A673 (cell line): ENCODE measurements at regions not wholly inside any gene's neighbourhood (a gene's known extent, or its start where the extent isn't known, plus 50 kb on each side); places are given as distances from the start of the nearest gene placed in this dataset.

Experiments used
- BruUV-seq: library from RNA; stranded (reverse); fragments of 400-500 nt; replicated peaks from 2 replicates; lab custom pipeline; 2021; lab: Mats Ljungman, UMichigan
- CTCF ChIA-PET: fragments of 300-600 bp; sonication (Branson Sonifier 250); formaldehyde crosslinking; loops from one replicate; lab custom pipeline; 2022; ENCODE audit warnings: antibody characterized with exemption; lab: Charles Lee
- POLR2A ChIA-PET: fragments of 300-600 bp; sonication (Branson Sonifier 250); formaldehyde crosslinking; loops from one replicate; lab custom pipeline; 2022; ENCODE audit warnings: antibody characterized with exemption; ENCODE audit not compliant: low non-redundant PET; lab: Charles Lee
- DNase-seq: peaks from one replicate; pipeline ENCODE4 v3.0.0-alpha.2; 2015; ENCODE audit warnings: low spot score
- H3K27ac ChIP-seq: fragments of 200-600 bp; sonication (generic); 2 replicates; pipeline ENCODE4 v1.5.1; 2016; ENCODE audit warnings: mixed run types, low read depth, mild to moderate bottlenecking, mixed read lengths, antibody characterized with exemption, low read length; ENCODE audit not compliant: poor library complexity, severe bottlenecking
- H3K27me3 ChIP-seq: fragments of 200-600 bp; sonication (generic); replicated peaks from 2 replicates; pipeline ENCODE4 v1.6.1; 2017; ENCODE audit warnings: mixed run types, low read depth, mild to moderate bottlenecking, mixed read lengths, antibody characterized with exemption, low read length; ENCODE audit not compliant: insufficient read depth, poor library complexity
- H3K36me3 ChIP-seq: fragments of 200-600 bp; sonication (generic); 2 replicates; pipeline ENCODE4 v1.6.1; 2016; ENCODE audit warnings: mixed run types, mild to moderate bottlenecking, mixed read lengths, antibody characterized with exemption, low read length; ENCODE audit not compliant: insufficient read depth, poor library complexity, severe bottlenecking
- H3K4me1 ChIP-seq: fragments of 200-600 bp; sonication (generic); 2 replicates; pipeline ENCODE4 v1.6.1; 2017; ENCODE audit warnings: mixed run types, mild to moderate bottlenecking, mixed read lengths, antibody characterized with exemption, low read length; ENCODE audit not compliant: insufficient read depth, poor library complexity, severe bottlenecking
- H3K4me3 ChIP-seq: fragments of 200-600 bp; sonication (generic); 2 replicates; pipeline ENCODE4 v1.5.1; 2016; ENCODE audit warnings: low read depth, mixed run types, mild to moderate bottlenecking, mixed read lengths, low read length; ENCODE audit not compliant: poor library complexity, severe bottlenecking
- H3K9me3 ChIP-seq: fragments of 200-600 bp; sonication (generic); 2 replicates; pipeline ENCODE4 v1.6.1; 2016; ENCODE audit warnings: mixed run types, low read depth, mild to moderate bottlenecking, mixed read lengths, antibody characterized with exemption, low read length; ENCODE audit not compliant: poor library complexity, severe bottlenecking
- CTCF ChIP-seq: fragments of 300-800, 200-600 bp; sonication (generic); conservative IDR thresholded peaks from 2 replicates; pipeline ENCODE4 v1.5.1; 2017; ENCODE audit warnings: low read depth, mild to moderate bottlenecking, antibody characterized with exemption, low read length, moderate library complexity, mixed read lengths
- EZH2 ChIP-seq: fragments of 200-600 bp; sonication (generic); IDR thresholded peaks from 2 replicates; pipeline ENCODE4 v1.6.1; 2017; ENCODE audit warnings: borderline replicate concordance, low read depth, mild to moderate bottlenecking, mixed read lengths, antibody characterized with exemption, low read length; ENCODE audit not compliant: poor library complexity, severe bottlenecking
- intact Hi-C: fragments of 100-400 bp; cut with micrococcal nuclease; formaldehyde crosslinking; loops from one replicate; pipeline ENCODE4 v1.10.0; 2022; ENCODE audit not compliant: unreplicated experiment

DNA sequence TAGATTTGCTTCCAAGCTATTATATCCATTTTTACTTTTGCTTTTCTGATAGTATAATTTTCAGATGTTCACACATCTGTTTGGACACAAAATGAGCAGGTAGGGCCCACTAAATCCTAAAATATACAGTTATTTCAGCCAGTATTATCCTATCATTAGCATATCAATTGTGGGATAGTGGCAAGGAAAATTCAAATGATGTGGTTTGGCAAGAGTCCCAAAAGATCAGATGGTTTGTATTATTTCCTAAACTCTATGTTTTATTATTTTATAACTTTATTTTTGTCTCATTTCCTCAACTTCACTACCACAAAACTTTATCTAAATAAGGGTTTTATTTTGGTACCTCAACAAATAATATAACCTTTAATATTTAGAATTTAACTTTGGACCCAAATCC is 1659.6 kb downstream of the NCAM2 start:
- Histone ChIP-seq H3K4me3 (no peak overlapping the region), H3K9me3 (no peaks in the 10 kb centered on the region), H3K36me3 (no peaks in the 10 kb centered on the region), H3K4me1 (peaks cover 10% of the 10 kb centered on the region), H3K27me3 (no peaks in the 10 kb centered on the region), H3K27ac (no peak overlapping the region)
- TF ChIP-seq CTCF (no peak), EZH2 (no peak)
- POLR2A ChIA-PET, result no interaction called here
- peak; percentile 50 for DNase-seq
- no TSS peak for BruUV-seq
- intact Hi-C loops, result no loop called here
- CTCF ChIA-PET, result no interaction called here

GRCh38 chr21:22670148-22670547 is 1671.9 kb downstream of the NCAM2 start:
- H3K4me1 ChIP-seq, result no peaks in the 10 kb centered on the region
- no peaks in the 10 kb centered on the region for H3K27me3 ChIP-seq
- no peak for TF ChIP-seq EZH2
- no peak for TF ChIP-seq CTCF
- no peak for DNase-seq
- POLR2A ChIA-PET, result no interaction called here
- no peak overlapping the region for H3K27ac ChIP-seq
- CTCF ChIA-PET, result no interaction called here
- intact Hi-C loops, result no loop called here
- no peak overlapping the region for H3K4me3 ChIP-seq
- H3K9me3 ChIP-seq, result peaks cover 7% of the 10 kb centered on the region
- BruUV-seq, result no TSS peak
- no peaks in the 10 kb centered on the region for H3K36me3 ChIP-seq

- BruUV-seq, result no TSS peak
- H3K4me3 ChIP-seq, result no peak overlapping the region
- POLR2A ChIA-PET, result no interaction called here
- H3K36me3 ChIP-seq, result no peaks in the 10 kb centered on the region
- DNase-seq, result no peak
- H3K9me3 ChIP-seq, result no peaks in the 10 kb centered on the region
- CTCF ChIA-PET, result no interaction called here
- no peaks in the 10 kb centered on the region for H3K27me3 ChIP-seq
- no peak overlapping the region for H3K27ac ChIP-seq
- no peaks in the 10 kb centered on the region for H3K4me1 ChIP-seq
- no peak for TF ChIP-seq EZH2
- no peak for TF ChIP-seq CTCF
- intact Hi-C loops, result no loop called here
These were observed 1681.0 kb downstream of the NCAM2 start for GRCh38 chr21:22679207-22679606.
